AG10803 (cell line): ENCODE measurements at regions not wholly inside any gene's neighbourhood (a gene's known extent, or its start where the extent isn't known, plus 50 kb on each side); places are given as distances from the start of the nearest gene placed in this dataset.
A peak's percentile ranks its signal among the peaks of the same experiment; 100 is the strongest.

Experiments
- DNase-seq: peaks from one replicate; pipeline ENCODE4 v3.0.0; 2010; ENCODE audit warnings: low read depth
- H3K4me3 ChIP-seq: 2 replicates; pipeline ENCODE4 v1.5.1; 2011; ENCODE audit warnings: mild to moderate bottlenecking, low read length, control low read depth
- TF ChIP-seq, protein P1 (sequence below): conservative IDR thresholded peaks from 2 replicates; pipeline ENCODE4 v1.5.1; 2011; ENCODE audit warnings: mild to moderate bottlenecking, low read length, control low read depth, inconsistent platforms

- TF ChIP-seq, protein P1, sequence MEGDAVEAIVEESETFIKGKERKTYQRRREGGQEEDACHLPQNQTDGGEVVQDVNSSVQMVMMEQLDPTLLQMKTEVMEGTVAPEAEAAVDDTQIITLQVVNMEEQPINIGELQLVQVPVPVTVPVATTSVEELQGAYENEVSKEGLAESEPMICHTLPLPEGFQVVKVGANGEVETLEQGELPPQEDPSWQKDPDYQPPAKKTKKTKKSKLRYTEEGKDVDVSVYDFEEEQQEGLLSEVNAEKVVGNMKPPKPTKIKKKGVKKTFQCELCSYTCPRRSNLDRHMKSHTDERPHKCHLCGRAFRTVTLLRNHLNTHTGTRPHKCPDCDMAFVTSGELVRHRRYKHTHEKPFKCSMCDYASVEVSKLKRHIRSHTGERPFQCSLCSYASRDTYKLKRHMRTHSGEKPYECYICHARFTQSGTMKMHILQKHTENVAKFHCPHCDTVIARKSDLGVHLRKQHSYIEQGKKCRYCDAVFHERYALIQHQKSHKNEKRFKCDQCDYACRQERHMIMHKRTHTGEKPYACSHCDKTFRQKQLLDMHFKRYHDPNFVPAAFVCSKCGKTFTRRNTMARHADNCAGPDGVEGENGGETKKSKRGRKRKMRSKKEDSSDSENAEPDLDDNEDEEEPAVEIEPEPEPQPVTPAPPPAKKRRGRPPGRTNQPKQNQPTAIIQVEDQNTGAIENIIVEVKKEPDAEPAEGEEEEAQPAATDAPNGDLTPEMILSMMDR, result no peak
- DNase-seq, result peak; percentile 6
- H3K4me3 ChIP-seq, result no peak overlapping the region
Observed at GRCh38 chr5:173383711-173384110, 55.5 kb upstream of the STC2 start.

DNA sequence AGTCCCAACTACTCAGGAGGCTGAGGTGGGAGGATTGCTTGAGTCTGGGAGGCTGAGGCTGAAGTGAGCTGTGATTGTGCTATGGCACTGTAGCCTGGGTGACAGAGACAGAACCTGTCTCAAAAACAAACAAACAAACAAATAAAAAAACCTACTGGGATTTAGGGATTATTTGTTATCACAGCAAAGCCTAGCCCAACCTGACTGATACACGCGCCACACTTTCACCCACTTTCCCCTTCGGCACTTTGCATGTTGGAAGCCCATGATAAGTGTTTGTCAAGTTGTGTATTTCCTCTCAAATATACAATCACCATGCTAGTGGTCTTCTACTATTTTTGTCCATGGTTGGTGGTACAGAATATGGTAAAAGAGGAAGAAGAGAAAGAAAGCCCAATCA is 50.5 kb upstream of the STC2 start:
- no peak overlapping the region for H3K4me3 ChIP-seq
- TF ChIP-seq, protein P1, result no peak

More for the DNA sequence above, 50.5 kb upstream of the STC2 start:
- no peak for DNase-seq
